Gastrocnemius medialis (tissue), 4 donors: ENCODE measurements at regions not wholly inside any gene's neighbourhood (a gene's known extent, or its start where the extent isn't known, plus 50 kb on each side); places are given as distances from the start of the nearest gene placed in this dataset.

Experiments used
- ATAC-seq, 2 donors: fragments of 150-250 bp; one replicate each; pipeline ENCODE4 v1.9.1; 2016
- DNase-seq, 2 donors: peaks; one replicate each; pipeline ENCODE4 v3.0.0-alpha.2; 2019
- H3K27ac ChIP-seq, 4 donors: fragments of 200-600 bp; sonication (generic); 1 replicate in 1 of 4; 2 replicates in 3 of 4; pipeline ENCODE4 v1.5.1; 2016 to 2018; ENCODE audit warnings: mild to moderate bottlenecking in 2 of 4, moderate library complexity in 1 of 4
- H3K27me3 ChIP-seq, 3 donors: fragments of 200-600 bp; sonication (generic) in 2 of 3; 1 replicate in 1 of 3; 2 replicates in 2 of 3; pipeline versions ENCODE4 v1.5.1 to v1.6.0; 2016 to 2019; ENCODE audit warnings: mild to moderate bottlenecking in 1 of 3, moderate library complexity in 1 of 3
- H3K36me3 ChIP-seq, 2 donors: fragments of 200-600 bp; sonication (generic) in 1 of 2; one replicate each; pipeline ENCODE4 v1.5.1; 2017 to 2018
- H3K4me1 ChIP-seq, 2 donors: fragments of 200-600 bp; sonication (generic) in 1 of 2; one replicate each; pipeline ENCODE4 v1.5.1; 2016 to 2017; ENCODE audit warnings: mild to moderate bottlenecking in 2 of 2
- H3K4me3 ChIP-seq, 4 donors: fragments of 200-600 bp; sonication (generic) in 3 of 4; 1 replicate in 1 of 4; 2 replicates in 3 of 4; pipeline ENCODE4 v1.5.1; 2016 to 2019; ENCODE audit warnings: mild to moderate bottlenecking in 2 of 4
- H3K9me3 ChIP-seq, 3 donors: fragments of 200-600 bp; sonication (generic) in 2 of 3; 1 replicate in 1 of 3; 2 replicates in 2 of 3; pipeline ENCODE4 v1.5.1; 2016 to 2019
- CTCF ChIP-seq, 5 experiments: fragments of 450-650 bp in 3 of 5; fragments of 200-600 bp in 2 of 5; sonication (generic) in 2 of 5; IDR thresholded peaks in 4 of 5; conservative IDR thresholded peaks in 1 of 5; 1 replicate in 4 of 5; 2 replicates in 1 of 5; pipeline ENCODE4 v1.5.1; 2016 to 2019; ENCODE audit warnings: antibody characterized with exemption in 5 of 5, mild to moderate bottlenecking in 3 of 5, moderate library complexity in 3 of 5
- POLR2A ChIP-seq, 2 donors: fragments of 450-650 bp; IDR thresholded peaks; one replicate each; pipeline ENCODE4 v1.6.1; 2017; ENCODE audit warnings: antibody characterized with exemption in 2 of 2, mild to moderate bottlenecking in 2 of 2, moderate library complexity in 2 of 2
- in situ Hi-C, 4 donors: fragments of 200-750 bp; cut with MboI; loops; one replicate each; pipeline versions ENCODE4 v1.15.0 to v1.8.0; 2017; ENCODE audit warnings: low sequenced_read_pairs in 4 of 4
- intact Hi-C: fragments of 100-400 bp; cut with DNase I; formaldehyde crosslinking; loops from one replicate; pipeline ENCODE4 v1.15.1; 2023; ENCODE audit warnings: low total_unique reads

- DNase-seq (no peak), ATAC-seq (no peak)
- in situ Hi-C loops: no loop called here
- Histone ChIP-seq H3K27me3 (no peaks in the 10 kb centered on the region), H3K27ac (no peak overlapping the region), H3K4me3 (no peak overlapping the region), H3K36me3 (no peaks in the 10 kb centered on the region), H3K9me3 (no peaks in the 10 kb centered on the region), H3K4me1 (no peaks in the 10 kb centered on the region)
- TF ChIP-seq CTCF (IDR thresholded peaks at IDR 0.05 in 4 of 5, conservative IDR thresholded peaks at IDR 0.05 in 1 of 5): no peak
- no peak for TF ChIP-seq POLR2A (IDR thresholded peaks at IDR 0.05)
- intact Hi-C loops: no loop called here
Measured at GRCh38 chr10:63922468-63923284, 401.5 kb downstream of the REEP3 start.

- ATAC-seq (no peak), DNase-seq (no peak)
- no peaks in the 10 kb centered on the region for H3K27me3 ChIP-seq
- intact Hi-C loops: no loop called here
- TF ChIP-seq POLR2A (IDR thresholded peaks at IDR 0.05) (no peak), CTCF (IDR thresholded peaks at IDR 0.05 in 4 of 5, conservative IDR thresholded peaks at IDR 0.05 in 1 of 5) (no peak)
- in situ Hi-C loops: no loop called here
- H3K4me3 ChIP-seq: no peak overlapping the region
- H3K27ac ChIP-seq: no peak overlapping the region
- H3K4me1 ChIP-seq: no peaks in the 10 kb centered on the region
- H3K9me3 ChIP-seq: no peaks in the 10 kb centered on the region
- H3K36me3 ChIP-seq: no peaks in the 10 kb centered on the region
Measured at GRCh38 chr10:63929831-63930467, 408.7 kb downstream of the REEP3 start.

GRCh38 chr10:63930584-63930983 is 409.4 kb downstream of the REEP3 start:
- Histone ChIP-seq H3K27me3 (no peaks in the 10 kb centered on the region), H3K9me3 (no peaks in the 10 kb centered on the region), H3K4me1 (no peaks in the 10 kb centered on the region), H3K27ac (no peak overlapping the region), H3K4me3 (no peak overlapping the region), H3K36me3 (no peaks in the 10 kb centered on the region)
- intact Hi-C loops: no loop called here
- TF ChIP-seq POLR2A (IDR thresholded peaks at IDR 0.05): no peak
- TF ChIP-seq CTCF (IDR thresholded peaks at IDR 0.05 in 4 of 5, conservative IDR thresholded peaks at IDR 0.05 in 1 of 5): no peak
- in situ Hi-C loops: no loop called here
- DNase-seq (no peak), ATAC-seq (no peak)

- no peak overlapping the region for H3K27ac ChIP-seq
- no peaks in the 10 kb centered on the region for H3K4me1 ChIP-seq
- no peaks in the 10 kb centered on the region for H3K36me3 ChIP-seq
- intact Hi-C loops (no loop called here), in situ Hi-C loops (no loop called here)
- DNase-seq (no peak), ATAC-seq (no peak)
- H3K27me3 ChIP-seq: no peaks in the 10 kb centered on the region
- no peaks in the 10 kb centered on the region for H3K9me3 ChIP-seq
- no peak overlapping the region for H3K4me3 ChIP-seq
- TF ChIP-seq POLR2A (IDR thresholded peaks at IDR 0.05): no peak
- no peak for TF ChIP-seq CTCF (IDR thresholded peaks at IDR 0.05 in 4 of 5, conservative IDR thresholded peaks at IDR 0.05 in 1 of 5)
Measured at GRCh38 chr10:63935705-63936104, 414.5 kb downstream of the REEP3 start.
